NCI-H526 treated with DMSO at 0.1 percent for 48 hours (cell line): ENCODE measurements at regions not wholly inside any gene's neighbourhood (a gene's known extent, or its start where the extent isn't known, plus 50 kb on each side); places are given as distances from the start of the nearest gene placed in this dataset.
A peak's percentile ranks its signal among the peaks of the same experiment; 100 is the strongest.
"Not testable (repeated sequence)": the region's sequence is repeated elsewhere in the genome, so short reads cannot be mapped to it uniquely, and the experiment has no call there.

ENCODE experiments used
- DNase-seq: peaks from one replicate; lab custom pipeline; 2025; lab: John Stamatoyannopoulos, UW

- DNase-seq = not testable (repeated sequence)
Measured at GRCh38 chr22:48817491-48817890, 1010.2 kb downstream of the BRD1 start.

DNA sequence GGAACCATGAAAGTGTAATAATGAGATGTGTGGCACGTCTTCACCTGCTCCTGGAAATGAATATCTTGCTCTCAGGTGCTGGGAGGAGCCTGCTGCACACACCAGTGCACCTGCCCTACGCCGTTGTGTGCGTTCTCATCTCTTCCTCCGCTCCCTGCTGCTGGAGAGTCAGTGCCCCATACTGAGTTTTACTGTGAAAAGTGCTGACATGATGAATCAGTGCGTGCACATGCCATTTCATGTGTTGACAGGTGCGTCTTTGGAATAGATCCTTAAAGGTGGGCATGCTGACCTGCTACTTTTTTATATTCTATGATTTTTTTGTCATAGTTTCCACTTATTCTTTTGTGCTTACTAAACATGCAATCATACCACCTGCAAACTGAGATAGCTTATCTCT lies 1015.8 kb downstream of the BRD1 start:
- DNase-seq = no peak

DNA sequence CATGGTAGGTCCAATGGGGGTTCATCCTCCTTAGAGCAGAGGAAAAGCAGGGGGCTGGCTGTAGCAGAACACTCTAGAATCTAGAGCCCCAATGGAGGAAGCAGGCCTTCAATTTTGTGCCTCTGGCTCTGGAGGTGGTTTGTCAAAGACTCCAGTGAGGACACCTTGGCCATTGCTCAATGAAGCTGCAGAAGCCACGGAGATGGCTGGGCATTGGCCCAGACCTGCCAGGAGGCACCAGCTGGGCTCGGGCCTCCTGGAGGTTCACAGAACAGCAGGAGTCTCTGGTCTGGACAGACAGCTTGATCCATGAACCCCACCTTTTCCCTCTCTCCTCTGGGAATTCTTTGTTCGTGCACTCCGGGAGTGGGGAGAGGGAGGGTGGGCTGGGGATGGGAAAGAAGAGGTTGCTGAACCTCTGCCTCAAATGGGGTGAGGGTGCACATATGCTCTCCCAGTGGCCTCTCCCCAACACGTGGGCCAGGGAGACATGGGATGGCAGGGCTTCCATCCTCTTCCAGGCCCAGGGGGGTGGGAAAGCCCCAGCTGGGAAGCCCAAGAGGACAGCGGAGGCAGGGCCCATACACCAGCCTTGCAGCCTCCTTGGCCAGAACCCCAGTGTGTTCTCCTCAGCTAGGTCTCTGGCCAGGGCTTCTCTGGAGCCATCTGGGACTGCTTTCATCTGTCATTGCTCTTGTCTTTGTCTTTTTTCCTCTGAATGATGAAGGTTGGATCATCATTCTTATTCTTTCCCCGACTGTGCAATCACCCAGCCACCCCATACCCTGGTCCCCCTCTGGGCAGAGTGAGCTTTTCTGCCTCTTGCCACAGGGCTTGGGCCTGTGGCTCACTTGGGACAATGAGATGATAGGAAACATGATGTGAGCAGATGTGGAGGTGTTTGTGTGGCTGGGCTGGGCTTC lies 1019.4 kb downstream of the BRD1 start:
- DNase-seq = no peak

DNA sequence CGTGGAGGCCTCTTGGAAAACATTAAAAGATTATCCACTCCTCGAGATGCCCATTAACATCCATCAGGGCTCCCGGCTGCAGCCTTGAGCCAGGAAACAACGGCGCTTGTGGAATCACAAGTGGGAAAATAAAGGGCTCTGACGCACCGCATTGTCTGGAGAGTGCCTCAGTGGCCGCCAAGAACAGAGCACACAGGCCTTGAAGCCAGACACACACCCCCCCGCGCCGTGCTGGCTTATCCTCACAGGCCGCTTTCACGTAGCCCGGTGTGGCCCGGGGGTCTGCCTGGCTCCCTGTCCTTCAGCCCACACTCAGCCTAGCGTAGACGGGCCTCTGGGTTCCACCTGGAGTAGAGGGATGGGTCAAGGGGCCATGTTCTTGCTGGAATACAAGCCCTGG lies 1020.5 kb downstream of the BRD1 start:
- DNase-seq = no peak

DNA sequence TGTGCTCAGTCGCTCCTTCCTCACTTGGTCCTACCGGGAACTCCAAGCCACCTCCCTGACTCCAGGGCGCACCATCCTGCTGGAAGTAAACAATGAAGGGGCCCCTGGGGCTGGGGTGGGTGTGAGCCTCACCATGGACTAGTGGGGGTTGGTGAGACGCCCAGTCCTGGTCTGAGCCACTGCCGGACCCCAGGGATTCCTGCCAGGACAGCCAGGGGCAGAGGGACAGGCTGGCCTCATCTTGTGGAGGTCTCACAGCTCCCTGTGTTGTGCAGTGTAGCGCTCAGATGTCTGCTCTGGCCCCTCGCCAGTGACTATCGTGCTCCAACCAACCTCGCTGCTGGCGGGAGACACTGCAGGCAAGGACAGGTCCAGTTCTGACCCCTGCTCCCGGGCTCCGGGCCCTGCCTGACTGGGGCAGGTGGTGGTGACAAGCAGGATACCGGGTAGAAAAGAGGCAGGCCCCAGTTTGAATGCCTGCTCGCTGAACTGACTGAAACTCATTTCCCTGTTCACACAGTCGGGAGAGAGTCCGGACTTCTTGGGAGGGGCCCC lies 1021.4 kb downstream of the BRD1 start:
- peak; percentile 0 for DNase-seq

DNA sequence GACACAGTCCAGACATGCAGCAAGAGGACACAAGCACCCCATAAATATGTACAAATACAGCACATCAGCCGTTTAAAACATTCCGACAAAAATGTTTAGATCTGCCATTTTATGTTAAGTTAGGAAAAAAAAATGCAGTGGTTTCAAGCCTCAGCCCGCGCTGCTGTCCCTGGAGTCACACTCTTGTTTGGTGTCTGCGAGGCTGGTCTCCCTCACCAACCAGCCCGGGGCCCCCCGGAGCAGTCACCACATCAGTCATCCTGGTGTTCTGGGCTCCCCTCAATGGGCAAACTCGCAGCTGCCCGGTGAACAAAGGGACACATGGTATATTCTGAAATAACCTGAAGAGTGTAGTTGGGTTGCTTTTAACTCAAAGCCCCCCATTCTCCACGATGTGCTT lies 1022.2 kb downstream of the BRD1 start:
- no peak for DNase-seq

GRCh38 chr22:48804811-48805301 lies 1022.8 kb downstream of the BRD1 start:
- DNase-seq = no peak

DNA sequence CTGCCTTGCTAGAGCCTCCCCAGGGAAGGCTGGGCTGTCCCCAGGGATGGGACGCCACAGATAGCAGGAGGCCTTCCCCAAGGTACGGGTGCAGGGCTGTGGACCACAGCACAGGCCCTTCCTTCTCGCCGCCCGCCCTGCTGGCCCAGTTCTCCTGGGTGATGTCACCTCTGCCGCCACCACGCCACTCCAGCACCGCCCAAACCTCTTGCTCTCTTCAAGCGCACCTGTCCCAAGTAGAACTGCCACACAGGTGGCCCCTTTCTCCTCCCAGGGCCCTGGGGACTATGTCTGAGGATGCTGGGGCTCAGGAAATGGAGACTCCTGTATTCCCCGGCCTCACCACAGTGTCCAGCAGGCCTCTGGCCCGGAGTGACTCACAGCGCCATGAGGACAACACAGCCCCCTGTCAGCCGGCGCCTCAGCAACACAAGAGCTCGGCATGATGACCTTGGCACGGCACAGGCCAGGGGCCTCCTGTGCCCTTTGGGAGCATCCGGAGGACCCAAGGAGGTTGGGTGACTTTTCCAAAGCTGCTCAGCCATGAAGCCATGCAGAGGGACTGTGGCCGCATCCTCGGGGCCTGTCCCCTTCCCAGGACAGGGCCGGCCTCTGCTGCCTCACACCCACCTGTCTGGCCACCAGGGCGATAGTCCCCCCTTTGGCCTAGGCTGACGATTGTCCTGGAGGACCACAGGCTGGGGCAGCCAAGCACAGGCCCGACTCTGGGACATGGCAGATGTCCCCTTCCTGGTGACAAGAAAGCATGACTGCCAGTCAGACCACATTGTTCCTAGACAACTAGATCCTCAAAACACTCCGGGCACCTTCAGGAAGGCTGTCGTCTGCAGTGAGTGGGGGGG lies 1023.5 kb downstream of the BRD1 start:
- DNase-seq = no peak

DNA sequence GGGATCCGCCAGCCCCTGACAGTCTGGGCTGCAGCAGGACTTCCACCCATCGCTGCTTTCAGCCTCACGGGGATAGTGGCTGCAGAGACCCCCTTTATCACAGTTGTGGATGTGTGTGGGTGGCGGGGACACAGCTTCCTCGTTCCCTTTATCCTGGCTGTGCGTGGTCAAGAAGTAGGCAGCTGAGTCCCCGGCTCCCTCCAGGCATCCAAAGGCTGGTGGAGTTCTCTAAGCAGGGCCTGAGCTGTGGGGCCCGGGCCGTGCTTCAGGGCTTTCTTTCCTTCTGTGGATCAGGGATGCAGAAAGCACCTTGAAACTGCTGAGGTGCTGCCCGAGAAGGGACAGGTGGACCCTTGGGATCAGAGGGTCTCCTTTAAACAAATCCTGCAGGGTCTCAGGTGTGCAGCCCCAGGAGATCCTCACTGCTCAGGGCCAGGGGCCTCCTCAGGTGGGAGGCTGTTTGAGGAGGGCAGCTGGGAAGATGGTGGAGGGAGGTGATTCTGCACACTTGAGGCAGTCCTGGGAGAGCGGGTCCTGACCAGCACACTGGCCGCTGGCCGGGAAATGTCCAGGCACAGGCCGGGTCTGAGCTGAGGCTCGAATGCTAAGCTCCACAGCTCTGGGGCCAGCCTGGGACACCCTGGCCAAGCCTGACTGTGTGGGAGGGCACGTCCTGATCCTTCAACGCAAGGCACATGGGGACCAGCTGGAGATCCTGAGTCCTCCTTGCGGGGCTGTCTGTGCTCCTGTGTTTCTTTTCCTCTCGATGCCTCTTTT lies 1024.3 kb downstream of the BRD1 start:
- DNase-seq = no peak

GRCh38 chr22:48802576-48802975 lies 1025.1 kb downstream of the BRD1 start:
- no peak for DNase-seq

GRCh38 chr22:48800886-48801607 lies 1026.6 kb downstream of the BRD1 start:
- no peak for DNase-seq

- DNase-seq = no peak
Measured at GRCh38 chr22:48800036-48800885, 1027.4 kb downstream of the BRD1 start.

DNA sequence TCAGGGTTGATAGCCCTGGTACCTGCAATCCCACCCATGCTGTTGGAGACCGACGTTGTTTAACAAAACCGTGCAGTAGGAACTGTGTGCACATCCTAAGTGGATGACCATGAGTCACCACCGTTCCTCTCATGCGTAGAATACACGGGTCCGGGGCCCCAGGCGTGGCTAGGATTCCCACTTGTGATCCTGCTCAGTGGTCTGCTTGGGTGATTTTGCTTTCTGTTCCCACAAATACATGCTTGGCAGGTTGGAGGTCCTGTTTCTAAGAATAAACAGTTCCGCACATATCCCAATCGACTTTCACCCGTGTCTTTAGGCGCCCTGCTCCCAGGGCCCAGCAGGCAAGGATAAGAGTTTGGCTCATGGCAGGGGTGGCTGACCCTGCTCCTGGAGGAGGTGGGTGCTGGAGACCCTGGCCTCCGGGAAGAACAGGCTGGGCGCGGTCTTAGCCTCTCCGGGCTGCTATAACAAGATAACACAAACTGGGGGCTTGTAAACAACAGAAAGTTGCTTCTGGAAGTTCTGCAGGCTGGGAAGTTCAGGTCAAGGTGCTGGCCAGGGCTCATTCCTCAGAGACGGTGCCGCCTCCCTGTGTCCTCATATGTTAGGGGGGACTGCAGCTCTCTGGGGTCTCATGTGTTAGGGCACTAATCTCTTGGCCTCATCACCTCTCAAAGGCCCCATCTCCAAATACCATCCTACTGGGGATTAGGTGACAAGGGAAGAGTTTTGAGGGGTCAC lies 1028.3 kb downstream of the BRD1 start:
- DNase-seq = no peak

DNA sequence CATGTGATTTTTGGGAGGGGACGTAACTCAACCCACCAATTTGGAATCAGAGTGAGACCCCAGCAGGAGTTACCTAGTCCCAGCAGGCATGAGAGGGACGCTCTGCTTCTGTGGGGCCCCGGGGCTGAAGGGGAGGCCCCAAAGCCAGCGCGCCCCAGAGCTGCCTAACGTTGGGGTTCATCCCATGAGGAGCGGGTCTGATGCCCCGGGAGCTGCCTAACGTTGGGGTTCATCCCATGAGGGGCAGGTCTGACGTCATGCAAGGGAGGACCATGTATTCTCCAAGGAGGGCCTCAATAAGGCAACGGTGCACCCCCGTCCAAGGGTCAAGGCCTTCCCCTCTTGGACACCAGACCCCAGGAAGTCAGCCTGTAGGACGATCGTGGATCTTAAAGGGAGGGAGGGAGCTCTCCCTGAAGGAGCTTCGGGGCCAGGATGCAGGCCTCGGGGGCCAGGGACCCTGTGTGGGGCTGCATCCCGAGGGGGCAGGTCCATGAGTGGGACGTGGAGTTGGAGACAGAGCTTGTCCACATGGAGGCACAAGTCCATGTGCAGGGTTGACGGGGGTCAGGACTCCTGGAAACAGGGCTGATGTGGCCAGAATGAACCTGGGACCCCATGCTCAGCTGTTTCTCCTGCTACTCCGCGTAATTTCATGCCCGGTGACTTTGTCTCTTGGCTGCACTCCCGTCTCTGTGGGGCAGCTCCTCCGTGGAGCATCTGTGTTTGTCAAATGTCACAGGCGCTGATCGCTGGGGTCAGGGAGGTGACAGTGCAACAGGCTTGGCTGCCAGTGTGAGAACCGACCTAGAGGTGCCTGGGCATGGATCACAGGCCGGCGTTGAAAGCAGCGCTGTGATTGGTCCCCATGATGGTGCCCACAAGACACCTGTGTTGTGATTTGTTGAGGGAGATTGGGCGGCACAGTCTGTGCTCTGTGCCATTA lies 1029.1 kb downstream of the BRD1 start:
- no peak for DNase-seq

- no peak for DNase-seq
Measured at GRCh38 chr22:48797731-48798130, 1029.9 kb downstream of the BRD1 start.

DNA sequence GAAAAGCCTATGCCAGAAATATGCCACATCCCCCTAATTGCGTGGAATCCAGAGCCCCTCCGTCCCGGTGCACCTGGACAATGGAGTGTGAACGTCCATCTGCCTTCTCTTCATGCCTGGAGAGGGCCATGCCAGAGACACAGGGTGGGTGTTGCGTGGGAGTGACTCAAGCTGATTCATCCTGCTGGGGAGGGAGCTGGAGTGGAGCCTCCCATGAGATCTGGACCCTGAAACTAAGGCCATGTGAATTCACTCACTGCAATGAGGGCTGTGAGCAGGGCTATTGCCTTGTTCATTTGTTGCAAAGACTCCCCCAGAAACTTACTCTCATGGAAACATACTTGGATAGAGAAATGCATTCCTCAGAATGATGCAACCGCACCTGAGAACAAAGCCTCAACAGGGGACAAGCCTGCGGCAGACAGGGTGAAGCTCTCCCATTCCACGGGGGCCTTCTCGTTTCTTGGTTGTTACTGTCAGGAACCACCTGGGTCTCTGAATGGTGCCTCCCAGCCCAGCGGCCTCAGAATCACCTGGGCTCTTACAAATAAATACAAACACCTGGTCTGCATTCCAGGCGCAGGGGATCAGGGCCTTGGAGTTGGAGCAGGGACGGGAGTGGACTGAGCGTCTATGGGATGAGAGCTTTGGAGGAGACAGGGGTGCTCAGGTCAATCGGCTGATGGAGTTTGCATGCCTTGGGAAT lies 1031.2 kb downstream of the BRD1 start:
- DNase-seq = no peak

- no peak for DNase-seq
Measured at GRCh38 chr22:48795664-48796063, 1032.0 kb downstream of the BRD1 start.

GRCh38 chr22:48794906-48795305 lies 1032.8 kb downstream of the BRD1 start:
- DNase-seq = no peak
